ENCODE measurements at regions not wholly inside any gene's neighbourhood (a gene's known extent, or its start where the extent isn't known, plus 50 kb on each side); places are given as distances from the start of the nearest gene placed in this dataset.

DNA sequence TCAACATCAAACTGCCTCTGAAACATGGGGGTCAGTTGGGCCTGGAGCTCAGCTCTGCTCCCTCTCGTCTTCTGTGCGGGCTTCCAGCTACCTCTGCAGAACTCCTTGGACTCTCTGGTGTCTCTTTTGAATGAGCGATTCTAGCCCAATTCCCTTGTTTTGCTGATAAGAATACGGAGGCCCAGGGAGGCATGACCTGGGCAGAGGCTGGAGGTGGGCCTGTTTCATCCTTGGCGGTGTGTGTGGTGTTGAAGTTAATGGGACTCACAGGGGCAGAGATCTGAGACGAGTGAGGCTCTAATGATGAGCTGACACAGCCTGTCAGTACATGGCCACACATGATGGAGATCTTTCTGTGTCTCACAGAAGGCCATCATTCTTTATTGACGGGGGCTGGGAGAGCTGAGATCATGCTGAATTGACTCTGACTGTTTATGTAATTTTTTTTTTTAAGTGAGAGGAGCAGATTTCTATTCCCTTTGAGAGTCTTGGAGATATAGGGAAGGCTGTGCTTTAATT, 134.5 kb downstream of the URB2 start:
- DNase-seq (ENCODE audit: low spot score) (no peak), ATAC-seq (no peak)

DNA sequence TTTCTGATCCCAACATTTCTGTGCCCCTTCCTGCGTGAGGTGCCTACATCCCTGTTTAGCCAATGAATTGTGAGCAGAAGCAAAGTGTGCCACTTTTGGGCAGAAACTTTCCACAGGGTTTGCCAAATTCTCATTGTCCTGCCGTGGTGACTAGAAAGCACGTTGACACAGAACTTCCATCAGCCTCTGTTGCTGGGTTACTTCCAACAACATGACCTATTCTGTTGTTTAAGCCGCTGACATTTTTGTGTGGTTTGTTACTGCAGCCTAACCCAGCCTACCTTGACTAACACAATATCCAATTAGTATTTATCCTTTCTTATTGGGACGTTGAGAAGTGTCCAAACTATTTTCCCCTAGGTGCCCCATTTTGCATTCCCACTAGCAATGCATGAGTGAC, 136.8 kb downstream of the URB2 start:
- no peak for DNase-seq (ENCODE audit: low spot score)
- ATAC-seq = no peak

DNA sequence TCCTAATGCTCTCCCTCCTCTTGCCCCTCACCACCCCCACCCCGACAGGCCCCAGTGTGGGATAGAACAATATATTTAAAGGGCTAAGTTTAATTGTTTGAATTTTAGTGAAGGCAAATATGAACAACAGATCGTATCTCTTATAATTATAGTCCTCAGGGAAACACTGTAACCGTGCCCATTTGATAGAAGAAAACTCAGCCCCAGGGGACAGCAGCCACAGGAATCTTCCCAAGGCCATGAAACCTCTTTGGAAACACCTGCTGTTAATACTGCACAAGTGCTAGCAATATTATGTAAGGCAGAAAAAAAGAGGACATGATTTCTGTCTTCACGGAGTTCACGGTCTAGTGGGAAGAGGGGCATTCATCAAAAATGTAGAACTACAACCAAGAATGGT, 142.2 kb downstream of the URB2 start:
- ATAC-seq (no peak), DNase-seq (ENCODE audit: low spot score) (no peak)

DNA sequence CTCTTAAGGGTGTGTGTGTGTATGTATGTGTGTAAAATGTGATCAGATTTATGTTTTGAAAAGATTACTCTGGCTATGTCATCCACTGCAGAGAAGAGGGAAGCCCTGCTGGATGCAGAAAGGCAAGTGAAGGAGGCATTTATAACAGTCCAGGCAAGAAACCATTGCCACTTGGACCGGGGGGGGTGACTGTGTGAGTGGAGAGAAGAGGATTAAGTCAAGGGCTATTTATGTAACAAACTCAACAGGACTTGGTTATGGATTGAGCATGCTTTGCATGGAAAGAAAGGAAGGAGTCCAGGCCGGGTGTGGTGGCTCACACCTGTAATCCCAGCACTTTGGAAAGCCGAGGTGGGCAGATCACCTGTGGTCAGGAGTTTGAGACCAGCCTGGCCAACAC, 143.0 kb downstream of the URB2 start:
- DNase-seq (ENCODE audit: low spot score) (no peak), ATAC-seq (no peak)

DNA sequence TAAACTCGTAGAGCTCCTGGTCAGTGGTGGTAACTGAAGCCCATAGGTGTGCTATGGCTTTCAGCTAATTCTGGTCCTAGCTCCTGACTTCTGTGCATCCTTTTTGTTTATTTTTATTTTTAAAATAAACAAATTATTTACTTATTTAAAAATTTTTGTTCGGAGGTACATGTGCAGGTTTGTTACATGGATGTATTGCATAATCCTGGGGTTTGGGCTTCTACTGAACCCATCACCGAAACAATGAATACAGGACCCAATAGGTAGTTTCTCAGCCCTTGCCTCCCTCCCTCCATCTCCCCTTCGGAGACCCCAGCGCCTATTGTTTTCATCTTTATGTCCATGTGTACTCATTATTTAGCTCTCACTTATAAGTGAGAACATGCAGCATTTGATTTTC, 143.8 kb downstream of the URB2 start:
- no peak for DNase-seq (ENCODE audit: low spot score)
- ATAC-seq = no peak

DNA sequence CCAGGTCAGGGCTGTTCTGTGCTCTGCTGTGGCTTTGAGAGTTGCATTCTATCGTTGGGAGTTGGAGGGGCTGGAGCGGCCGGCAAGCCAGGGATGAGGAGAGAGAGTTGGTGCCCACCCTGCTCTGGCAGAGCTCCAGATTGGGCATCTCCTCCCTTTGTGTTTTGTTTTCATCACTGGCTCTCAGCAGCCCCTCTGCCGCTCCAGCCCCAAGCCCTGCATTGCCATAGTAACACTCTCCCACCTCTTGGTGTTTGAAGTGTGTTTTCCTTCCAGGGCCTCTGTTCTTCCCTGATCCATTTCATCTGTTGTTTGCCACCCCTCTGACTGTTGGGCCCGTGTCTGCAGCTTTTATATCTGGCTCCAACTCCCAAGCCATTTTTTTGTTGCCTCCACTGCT, 152.7 kb downstream of the URB2 start:
- no peak for DNase-seq (ENCODE audit: low spot score)
- no peak for ATAC-seq

DNA sequence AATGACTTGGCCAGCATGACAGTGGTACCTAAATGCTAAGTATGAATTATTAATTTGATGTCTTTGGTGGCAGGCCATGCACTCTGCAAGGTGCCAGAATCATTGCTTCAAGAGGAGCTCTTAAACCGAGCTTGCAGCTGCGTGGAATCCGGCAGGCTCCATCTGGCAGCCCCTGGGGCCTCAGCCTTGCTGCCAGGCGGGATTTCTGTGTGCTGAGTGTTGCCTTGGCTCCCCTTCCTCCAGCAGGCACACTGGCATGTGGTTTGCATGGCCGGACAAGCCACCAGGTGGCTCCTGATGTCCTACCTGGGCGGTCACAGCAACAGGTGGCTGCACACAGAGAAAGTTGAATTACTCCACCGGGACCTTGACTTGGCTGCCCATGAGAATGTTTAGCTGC, 155.4 kb downstream of the URB2 start:
- ATAC-seq (peak; percentile 90), DNase-seq (ENCODE audit: low spot score) (peak; percentile 55)

DNA sequence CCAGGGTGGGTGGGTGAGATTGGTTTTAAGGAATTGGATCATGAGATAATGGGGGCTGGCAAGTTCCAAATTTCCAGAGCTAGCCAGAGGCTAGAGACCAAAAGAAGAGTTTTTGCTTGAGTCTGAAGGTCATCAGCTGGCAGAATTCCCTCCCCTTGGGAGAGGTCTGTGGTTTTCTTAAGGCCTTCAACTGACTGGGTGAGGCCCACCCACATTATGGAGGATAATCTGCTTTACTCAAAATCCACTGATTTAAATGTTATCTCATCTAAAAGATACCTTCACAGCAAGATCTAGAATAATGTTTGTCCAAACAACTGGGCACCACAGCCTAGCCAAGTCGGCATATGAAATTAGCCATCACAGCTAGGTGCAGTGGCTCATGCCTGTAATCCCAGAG, 156.4 kb downstream of the URB2 start:
- DNase-seq (ENCODE audit: low spot score) (no peak), ATAC-seq (no peak)

DNA sequence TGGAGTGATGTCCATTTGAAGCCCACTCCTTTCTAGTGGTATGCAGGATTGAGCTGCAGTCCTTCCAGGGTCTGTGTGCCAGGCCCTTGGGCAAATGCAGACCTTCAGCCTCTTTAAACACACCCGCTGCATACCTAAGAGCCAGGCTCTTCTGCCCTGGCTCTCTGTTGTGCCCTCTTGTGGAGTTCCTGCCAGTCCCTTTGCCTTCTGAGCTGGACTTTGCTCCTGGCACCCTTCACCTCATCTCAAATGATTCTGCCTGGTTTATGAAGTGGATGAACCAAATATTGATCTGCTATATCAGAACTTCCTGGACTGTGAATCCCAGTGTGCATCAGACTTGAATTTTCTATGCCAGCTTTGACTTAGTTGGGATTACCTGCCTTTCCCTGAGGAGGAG, 158.8 kb downstream of the URB2 start:
- ATAC-seq = peak; percentile 84
- no peak for DNase-seq (ENCODE audit: low spot score)

DNA sequence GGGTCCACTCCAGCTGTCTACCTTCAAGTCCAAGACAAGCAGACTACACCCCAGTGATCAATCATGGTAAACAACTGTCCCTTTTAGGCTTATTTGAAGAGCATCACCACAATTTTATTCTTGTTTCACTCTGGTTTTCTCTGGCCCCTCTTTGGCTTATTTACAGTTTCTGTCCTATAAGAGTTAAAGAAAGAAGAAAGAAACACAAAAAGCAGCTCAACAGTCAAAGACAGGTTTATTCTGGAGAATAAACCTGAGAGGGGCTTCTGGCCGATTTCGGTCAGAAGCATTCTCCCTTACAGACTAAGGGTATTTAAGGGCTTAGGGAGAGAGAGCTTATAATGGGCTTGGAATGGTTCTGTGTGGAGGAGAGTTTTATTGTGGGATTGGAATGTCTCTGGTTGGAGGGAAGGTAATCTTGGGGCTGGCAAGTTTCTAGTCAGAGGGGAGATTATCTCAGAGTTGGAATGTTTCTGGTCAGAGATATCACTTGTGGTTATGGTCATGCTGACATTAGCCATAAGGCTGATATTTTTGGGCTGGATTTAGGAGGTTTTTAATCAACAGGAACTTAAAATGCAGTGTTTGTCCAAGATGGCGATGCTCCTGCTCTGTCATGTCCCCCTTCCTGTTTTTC, 161.0 kb downstream of the URB2 start:
- ATAC-seq (no peak), DNase-seq (ENCODE audit: low spot score) (no peak)

DNA sequence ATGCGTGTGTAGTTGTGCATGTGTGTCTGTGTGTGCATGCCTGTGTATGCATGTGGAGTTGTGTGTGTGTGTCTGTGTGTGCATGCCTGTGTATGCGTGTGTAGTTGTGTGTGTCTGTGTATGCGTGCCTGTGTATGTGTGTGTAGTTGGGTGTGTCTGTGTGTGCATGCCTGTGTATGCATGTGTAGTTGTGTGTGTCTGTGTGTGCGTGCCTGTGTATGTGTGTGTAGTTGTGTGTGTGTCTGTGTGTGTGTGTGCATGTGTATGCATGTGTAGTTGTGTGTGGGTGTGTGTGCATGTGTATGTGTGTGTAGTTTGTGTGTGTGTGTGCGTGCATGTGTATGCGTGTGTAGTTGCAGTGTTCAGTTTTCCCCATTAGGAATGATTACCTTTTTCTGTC, 162.0 kb downstream of the URB2 start:
- no peak for ATAC-seq
- DNase-seq (ENCODE audit: low spot score) = no peak

DNA sequence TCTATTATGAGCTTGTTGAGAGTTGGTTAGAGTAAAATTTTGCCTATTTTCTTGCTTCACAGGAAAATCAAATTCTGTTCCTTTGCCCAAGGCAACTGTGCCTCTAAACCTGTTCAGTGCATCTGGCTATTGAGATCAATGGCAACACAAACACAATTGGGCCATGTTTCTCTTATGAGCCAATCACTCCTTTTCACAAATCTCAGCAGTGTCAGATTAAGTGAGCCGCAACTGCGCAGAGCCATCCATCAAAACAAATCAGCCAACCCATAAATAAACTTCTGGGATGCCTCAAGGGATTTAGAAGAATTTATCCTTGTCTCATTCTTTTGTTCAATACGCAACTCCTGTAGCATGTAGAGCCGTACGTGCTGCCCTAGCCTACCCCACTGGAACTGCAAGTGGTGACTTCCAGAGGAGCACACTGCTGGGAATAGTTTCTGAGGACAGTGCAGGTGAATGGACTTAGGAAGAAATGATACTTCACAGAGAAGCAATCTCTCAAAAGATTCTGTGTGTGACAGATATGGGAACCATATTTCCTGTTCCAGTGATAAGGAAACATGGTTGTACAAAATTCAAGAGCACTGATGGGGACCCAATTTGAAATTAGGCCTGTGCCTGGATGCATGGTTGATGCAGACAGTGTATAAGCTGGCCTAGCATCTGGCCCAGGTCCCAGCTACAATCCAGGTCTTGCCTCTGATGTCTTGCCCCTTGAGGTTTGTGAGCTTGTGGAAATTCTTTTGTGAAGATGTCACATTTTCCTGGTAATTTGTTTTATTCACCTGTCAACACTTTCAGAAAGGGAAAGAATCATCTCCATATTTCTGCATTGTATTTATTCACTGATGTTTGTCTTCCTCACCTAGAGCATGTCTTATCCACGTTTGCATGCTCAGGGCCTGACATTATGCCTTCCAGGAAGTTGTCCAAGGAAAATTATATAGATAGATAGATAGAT, 166.2 kb downstream of the URB2 start:
- ATAC-seq = no peak
- DNase-seq (ENCODE audit: low spot score) = no peak

DNA sequence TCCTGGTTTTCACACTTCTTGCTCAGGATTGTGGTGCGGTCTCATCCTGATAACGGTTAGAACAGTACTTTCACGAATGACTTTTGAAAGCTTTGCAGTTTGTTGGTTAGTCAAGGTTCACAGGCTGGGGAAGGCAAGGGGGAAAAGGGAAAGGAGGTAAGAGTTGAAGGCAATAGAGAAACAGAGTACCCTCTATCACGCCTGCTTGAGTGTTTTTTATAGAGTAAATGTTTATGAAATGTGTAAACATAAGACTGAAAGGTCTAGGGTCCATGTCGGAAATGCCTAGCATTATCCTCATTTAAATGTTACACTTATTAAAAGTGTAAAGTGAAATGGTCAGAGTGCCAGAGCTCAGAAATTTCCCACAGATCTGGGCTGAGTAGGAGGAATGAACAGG, 167.4 kb downstream of the URB2 start:
- ATAC-seq = no peak

DNA sequence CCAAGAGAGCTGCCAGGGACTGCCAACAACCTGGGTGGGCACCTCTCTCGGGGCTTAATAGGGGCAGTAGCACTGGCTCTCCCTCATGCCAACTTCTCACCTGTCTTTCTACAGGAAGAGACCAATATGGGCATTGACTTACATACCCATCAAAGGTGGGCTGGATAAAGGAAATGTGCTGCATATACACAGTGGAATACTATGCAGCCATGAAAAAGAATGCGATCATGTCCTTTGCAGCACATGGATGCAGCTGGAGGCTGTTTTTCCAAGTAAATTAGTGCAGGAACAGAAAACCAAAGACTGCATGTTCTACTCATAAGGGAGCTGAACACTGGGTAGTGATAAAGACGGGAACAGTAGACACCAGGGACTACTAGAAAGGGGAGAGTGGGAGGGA, 172.5 kb downstream of the URB2 start:
- no peak for DNase-seq (ENCODE audit: low spot score)
- ATAC-seq = no peak

More for the DNA sequence above, 167.4 kb downstream of the URB2 start:
- DNase-seq (ENCODE audit: low spot score) = no peak

DNA sequence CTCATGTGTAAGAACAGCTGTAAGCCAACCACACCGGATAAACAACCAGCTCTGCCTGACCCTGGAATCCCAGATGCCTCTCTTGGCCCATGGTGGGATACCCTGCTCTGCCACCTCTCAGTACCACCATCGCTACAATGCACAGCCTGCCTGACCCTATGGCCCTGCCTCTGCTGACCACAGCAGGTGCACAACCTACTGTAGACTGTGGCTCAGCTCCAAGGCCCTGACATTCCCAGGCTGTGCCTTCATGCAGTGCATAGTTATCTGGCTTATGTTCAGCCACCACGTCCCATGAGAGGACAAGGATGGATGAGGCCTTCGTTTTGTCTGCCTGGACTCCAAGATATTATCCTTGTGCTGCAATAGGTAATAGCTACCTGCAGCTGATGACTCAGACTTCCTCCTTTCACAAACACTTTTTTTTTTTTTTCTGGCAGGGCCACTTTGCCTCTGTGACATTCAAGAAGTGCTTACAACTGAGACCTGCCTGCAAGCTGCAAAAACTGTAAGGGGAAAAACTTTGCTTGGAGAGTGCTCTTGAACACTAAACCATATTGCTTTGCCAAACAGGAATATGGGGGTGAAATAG, 177.7 kb downstream of the URB2 start:
- ATAC-seq (no peak), DNase-seq (ENCODE audit: low spot score) (no peak)

DNA sequence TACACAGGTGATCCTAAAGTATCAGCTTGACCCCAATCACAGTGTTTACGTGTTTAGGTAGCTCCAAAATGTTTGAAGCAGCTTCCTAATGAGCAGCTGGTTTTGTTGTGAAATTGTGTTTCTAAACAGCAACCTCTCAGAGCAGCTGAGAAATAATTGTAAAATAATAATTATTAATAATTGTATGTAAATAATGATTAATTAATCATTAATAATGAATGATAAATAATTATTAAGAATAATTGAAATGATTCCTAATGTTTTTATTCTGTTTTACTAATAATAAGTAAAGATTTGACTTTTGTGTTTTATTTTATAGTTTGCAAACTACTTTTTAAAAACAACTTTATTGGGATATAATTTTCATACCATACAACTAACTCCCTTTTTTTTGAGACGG, 182.2 kb downstream of the URB2 start:
- no peak for DNase-seq (ENCODE audit: low spot score)

DNA sequence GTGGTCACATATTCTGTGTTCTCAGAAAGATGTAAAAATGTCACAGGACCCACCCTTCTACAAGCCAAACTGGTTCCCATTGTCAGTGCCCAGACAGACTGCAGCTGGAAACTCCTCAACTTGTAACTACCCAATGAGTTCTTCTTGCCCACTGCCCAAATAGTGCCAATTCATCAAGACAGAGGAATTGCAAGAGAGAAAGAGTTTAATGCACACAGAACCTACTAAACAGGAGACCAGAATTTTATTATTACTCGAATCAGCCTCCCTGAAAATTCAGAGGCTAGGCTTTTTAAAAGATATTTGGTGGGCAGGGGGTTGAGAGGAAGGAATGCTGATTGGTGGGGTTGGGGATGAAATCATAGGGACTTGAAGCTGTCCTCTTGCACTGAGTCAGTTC, 184.1 kb downstream of the URB2 start:
- ATAC-seq (no peak), DNase-seq (ENCODE audit: low spot score) (no peak)

More for the DNA sequence above, 182.2 kb downstream of the URB2 start:
- ATAC-seq = no peak

DNA sequence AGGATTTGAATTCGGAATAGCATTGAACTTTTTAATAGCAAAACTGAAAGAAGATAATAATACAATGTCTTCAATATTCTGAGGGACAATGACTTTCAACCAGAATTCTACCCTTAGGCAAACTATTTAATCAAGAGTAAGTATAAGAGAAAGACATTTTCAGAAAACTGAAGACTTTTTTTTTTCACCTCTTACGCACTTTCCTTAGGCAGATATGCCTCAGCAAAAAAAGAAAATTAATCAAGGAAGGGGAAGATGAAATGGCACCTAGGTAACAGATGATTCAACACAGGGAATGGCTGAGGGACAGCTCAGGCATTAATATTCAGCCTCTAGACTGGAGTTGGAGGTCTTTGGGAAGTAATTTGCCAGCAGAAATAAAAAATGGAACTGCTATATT, 184.9 kb downstream of the URB2 start:
- no peak for ATAC-seq
- no peak for DNase-seq (ENCODE audit: low spot score)

DNA sequence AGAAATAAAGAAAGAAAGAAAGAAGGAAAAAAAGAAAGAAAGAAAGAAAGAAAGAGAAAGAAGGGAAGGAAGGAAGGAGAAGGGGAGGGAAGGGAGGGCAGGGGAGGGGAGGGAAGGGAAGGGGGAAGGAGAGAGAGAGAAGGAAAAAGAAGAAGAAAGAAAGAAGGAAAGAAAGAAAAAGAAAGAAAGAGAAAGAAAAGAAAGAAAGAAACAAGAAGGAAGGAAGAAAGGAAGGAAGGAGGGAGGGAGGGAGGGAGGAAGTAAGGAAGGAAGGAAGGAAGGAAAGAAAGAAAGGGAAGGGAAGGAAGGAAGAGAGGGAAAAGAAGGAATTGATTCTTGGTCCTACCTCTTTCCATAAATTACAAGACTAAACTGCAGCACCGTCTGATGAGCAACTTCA, 186.1 kb downstream of the URB2 start:
- DNase-seq (ENCODE audit: low spot score) = no peak
- ATAC-seq = no peak

DNA sequence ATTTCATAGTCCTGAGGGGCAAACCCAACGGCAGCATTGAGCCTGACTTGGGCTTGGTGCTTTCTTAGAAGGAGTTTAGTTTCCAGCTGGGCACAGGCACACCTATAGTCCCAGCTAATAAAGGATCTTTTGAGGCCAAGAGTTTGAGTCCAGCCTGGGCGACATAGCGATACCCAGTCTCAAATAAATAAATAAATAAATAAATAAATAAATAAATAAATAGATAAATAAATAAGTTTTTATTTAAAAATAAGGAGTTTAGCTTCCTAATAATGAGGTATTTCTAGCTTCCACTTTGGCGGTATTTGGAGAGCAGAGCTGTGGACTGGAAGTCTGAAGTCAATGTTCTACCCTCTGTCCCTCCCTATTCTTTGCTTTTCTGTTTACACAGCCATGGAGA, 186.6 kb downstream of the URB2 start:
- DNase-seq (ENCODE audit: low spot score) (no peak), ATAC-seq (no peak)

DNA sequence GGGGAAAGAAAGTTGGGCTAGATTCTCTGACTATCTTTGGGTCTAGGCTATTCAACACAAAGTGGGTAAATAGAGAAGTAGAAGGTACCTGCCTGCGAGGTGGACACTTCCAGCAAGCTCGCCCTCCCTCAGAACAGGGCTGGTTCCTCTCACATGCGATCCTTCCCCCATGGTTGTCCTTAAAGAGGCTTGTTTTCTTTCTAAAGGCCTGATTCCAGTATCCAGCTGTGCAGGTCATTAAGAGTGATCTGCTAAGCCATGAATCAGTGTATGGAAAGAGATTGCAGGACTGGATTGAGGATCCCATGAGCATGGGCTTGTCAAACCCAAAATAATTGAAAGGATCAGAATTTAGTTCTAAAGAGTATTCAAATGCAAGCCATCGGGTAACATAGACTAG, 189.0 kb downstream of the URB2 start:
- DNase-seq (ENCODE audit: low spot score) = no peak
- ATAC-seq = no peak

DNA sequence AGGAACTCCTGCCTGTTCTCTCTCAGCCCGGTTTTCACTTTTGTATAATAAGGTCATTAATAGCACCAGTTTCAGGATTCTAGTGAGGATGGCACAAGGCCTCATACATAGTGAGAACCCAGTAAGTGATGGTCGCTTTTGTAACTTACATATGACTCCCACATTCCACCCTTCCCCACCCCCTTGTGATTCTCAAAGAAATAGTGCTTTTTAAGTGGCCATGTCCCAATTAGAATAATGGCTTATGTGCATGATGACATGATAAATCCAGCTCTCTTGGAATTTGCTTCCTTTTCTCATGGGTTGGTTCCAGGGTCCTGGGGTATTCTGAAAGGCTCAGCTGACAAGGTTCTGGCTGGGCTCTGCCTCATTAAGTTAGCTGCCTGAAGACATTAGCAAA, 189.9 kb downstream of the URB2 start:
- DNase-seq (ENCODE audit: low spot score) (no peak), ATAC-seq (no peak)

All from left lobe of liver (tissue), 2 donors.